ENCODE measurements at regions not wholly inside any gene's neighbourhood (a gene's known extent, or its start where the extent isn't known, plus 50 kb on each side); places are given as distances from the start of the nearest gene placed in this dataset.

- peaks cover 0 to 11% (median 3%) of the 10 kb centered on the region in 11 donors for H3K9me3 Mint-ChIP-seq
- CTCF ChIA-PET, result no interaction called here
- Histone ChIP-seq H3K9me3 (ENCODE audit: control insufficient read depth in 2 of 3, low read length in 3 of 3) (no peaks in the 10 kb centered on the region), H3K36me3 (ENCODE audit: control insufficient read depth in 2 of 3, insufficient read depth in 3 of 3, low read length in 3 of 3) (no peaks in the 10 kb centered on the region), H3K4me1 (ENCODE audit: control insufficient read depth in 2 of 2, insufficient read depth in 2 of 2, low read length in 2 of 2) (no peaks in the 10 kb centered on the region), H3K27me3 (ENCODE audit: control insufficient read depth in 2 of 2, insufficient read depth in 2 of 2, low read length in 2 of 2) (no peaks in the 10 kb centered on the region), H3K4me3 (ENCODE audit: low read length) (no peak overlapping the region), H3K27ac (ENCODE audit: low read depth, low read length) (no peak overlapping the region)
- DNase-seq (no peak), ATAC-seq (no peak)
- no peaks in the 10 kb centered on the region for H3K27me3 Mint-ChIP-seq
- intact Hi-C loops (cut with micrococcal nuclease), result no loop called here
- POLR2A ChIA-PET, result no interaction called here
- no peaks in the 10 kb centered on the region for H3K4me1 Mint-ChIP-seq
- H3K4me3 Mint-ChIP-seq, result no peak overlapping the region
- no peaks in the 10 kb centered on the region for H3K36me3 Mint-ChIP-seq
- H3K27ac Mint-ChIP-seq, result no peak overlapping the region
Observed at GRCh38 chr18:30743033-30743432, 299.5 kb downstream of the DSC3 start.

GRCh38 chr18:30730915-30731314 lies 311.6 kb downstream of the DSC3 start:
- H3K9me3 Mint-ChIP-seq, result peaks cover 3 to 27% (median 17%) of the 10 kb centered on the region in 11 donors
- ATAC-seq (no peak), DNase-seq (no peak)
- Histone ChIP-seq H3K27ac (ENCODE audit: low read depth, low read length) (no peak overlapping the region), H3K27me3 (ENCODE audit: control insufficient read depth in 2 of 2, insufficient read depth in 2 of 2, low read length in 2 of 2) (no peaks in the 10 kb centered on the region), H3K9me3 (ENCODE audit: control insufficient read depth in 2 of 3, low read length in 3 of 3) (no peaks in the 10 kb centered on the region), H3K36me3 (ENCODE audit: control insufficient read depth in 2 of 3, insufficient read depth in 3 of 3, low read length in 3 of 3) (no peaks in the 10 kb centered on the region), H3K4me1 (ENCODE audit: control insufficient read depth in 2 of 2, insufficient read depth in 2 of 2, low read length in 2 of 2) (no peaks in the 10 kb centered on the region), H3K4me3 (ENCODE audit: low read length) (no peak overlapping the region)
- no peak overlapping the region for H3K4me3 Mint-ChIP-seq
- CTCF ChIA-PET, result no interaction called here
- H3K27me3 Mint-ChIP-seq, result no peaks in the 10 kb centered on the region
- no peaks in the 10 kb centered on the region for H3K36me3 Mint-ChIP-seq
- no peaks in the 10 kb centered on the region for H3K4me1 Mint-ChIP-seq
- no peak overlapping the region for H3K27ac Mint-ChIP-seq
- intact Hi-C loops (cut with micrococcal nuclease), result no loop called here
- POLR2A ChIA-PET, result no interaction called here

- no peaks in the 10 kb centered on the region for H3K27me3 ChIP-seq (ENCODE audit: control insufficient read depth in 2 of 2, insufficient read depth in 2 of 2, low read length in 2 of 2)
- H3K9me3 ChIP-seq (ENCODE audit: control insufficient read depth in 2 of 3, low read length in 3 of 3), result no peaks in the 10 kb centered on the region
- H3K27ac Mint-ChIP-seq, result no peak overlapping the region
- H3K27ac ChIP-seq (ENCODE audit: low read depth, low read length), result no peak overlapping the region
- H3K4me3 Mint-ChIP-seq, result no peak overlapping the region
- ChIA-PET CTCF (no interaction called here), POLR2A (no interaction called here)
- no peaks in the 10 kb centered on the region for H3K36me3 ChIP-seq (ENCODE audit: control insufficient read depth in 2 of 3, insufficient read depth in 3 of 3, low read length in 3 of 3)
- no peaks in the 10 kb centered on the region for H3K36me3 Mint-ChIP-seq
- H3K4me1 Mint-ChIP-seq, result no peaks in the 10 kb centered on the region
- H3K9me3 Mint-ChIP-seq, result peaks cover 0 to 30% (median 8%) of the 10 kb centered on the region in 11 donors
- intact Hi-C loops (cut with micrococcal nuclease), result no loop called here
- no peaks in the 10 kb centered on the region for H3K27me3 Mint-ChIP-seq
- no peak for DNase-seq
- H3K4me3 ChIP-seq (ENCODE audit: low read length), result no peak overlapping the region
- no peaks in the 10 kb centered on the region for H3K4me1 ChIP-seq (ENCODE audit: control insufficient read depth in 2 of 2, insufficient read depth in 2 of 2, low read length in 2 of 2)
- ATAC-seq, result no peak
Observed at GRCh38 chr18:30727849-30728248, 314.7 kb downstream of the DSC3 start.

- H3K4me1 Mint-ChIP-seq, result no peaks in the 10 kb centered on the region
- H3K36me3 Mint-ChIP-seq, result peaks cover 0 to 5% (median 0%) of the 10 kb centered on the region in 5 donors
- no peaks in the 10 kb centered on the region for H3K27me3 Mint-ChIP-seq
- Histone ChIP-seq H3K4me1 (ENCODE audit: control insufficient read depth in 2 of 2, insufficient read depth in 2 of 2, low read length in 2 of 2) (no peaks in the 10 kb centered on the region), H3K27ac (ENCODE audit: low read depth, low read length) (no peak overlapping the region), H3K9me3 (ENCODE audit: control insufficient read depth in 2 of 3, low read length in 3 of 3) (no peaks in the 10 kb centered on the region), H3K4me3 (ENCODE audit: low read length) (no peak overlapping the region), H3K36me3 (ENCODE audit: control insufficient read depth in 2 of 3, insufficient read depth in 3 of 3, low read length in 3 of 3) (no peaks in the 10 kb centered on the region), H3K27me3 (ENCODE audit: control insufficient read depth in 2 of 2, insufficient read depth in 2 of 2, low read length in 2 of 2) (no peaks in the 10 kb centered on the region)
- H3K4me3 Mint-ChIP-seq, result no peak overlapping the region
- CTCF ChIA-PET, result no interaction called here
- DNase-seq, result no peak
- no peak overlapping the region for H3K27ac Mint-ChIP-seq
- peaks cover 0 to 6% (median 5%) of the 10 kb centered on the region in 11 donors for H3K9me3 Mint-ChIP-seq
- ATAC-seq, result no peak
- intact Hi-C loops (cut with micrococcal nuclease), result no loop called here
- POLR2A ChIA-PET, result no interaction called here
Observed at GRCh38 chr18:30713299-30713698, 329.2 kb downstream of the DSC3 start.

- intact Hi-C loops (cut with micrococcal nuclease), result no loop called here
Observed at GRCh38 chr18:30712383-30712782, 330.2 kb downstream of the DSC3 start.

GRCh38 chr18:30709595-30709994 lies 332.9 kb downstream of the DSC3 start:
- Mint-ChIP-seq H3K4me3 (no peak overlapping the region), H3K4me1 (no peaks in the 10 kb centered on the region), H3K36me3 (no peaks in the 10 kb centered on the region), H3K9me3 (peaks cover 0 to 4% (median 0%) of the 10 kb centered on the region in 11 donors), H3K27me3 (no peaks in the 10 kb centered on the region), H3K27ac (no peak overlapping the region)
- no peaks in the 10 kb centered on the region for H3K36me3 ChIP-seq (ENCODE audit: control insufficient read depth in 2 of 3, insufficient read depth in 3 of 3, low read length in 3 of 3)
- H3K4me1 ChIP-seq (ENCODE audit: control insufficient read depth in 2 of 2, insufficient read depth in 2 of 2, low read length in 2 of 2), result no peaks in the 10 kb centered on the region
- intact Hi-C loops (cut with micrococcal nuclease), result no loop called here
- no peaks in the 10 kb centered on the region for H3K27me3 ChIP-seq (ENCODE audit: control insufficient read depth in 2 of 2, insufficient read depth in 2 of 2, low read length in 2 of 2)
- DNase-seq (no peak), ATAC-seq (no peak)
- ChIA-PET CTCF (no interaction called here), POLR2A (no interaction called here)
- H3K27ac ChIP-seq (ENCODE audit: low read depth, low read length), result no peak overlapping the region
- no peak overlapping the region for H3K4me3 ChIP-seq (ENCODE audit: low read length)
- H3K9me3 ChIP-seq (ENCODE audit: control insufficient read depth in 2 of 3, low read length in 3 of 3), result no peaks in the 10 kb centered on the region

More at GRCh38 chr18:30712383-30712782, 330.2 kb downstream of the DSC3 start:
- peaks cover 0 to 5% (median 0%) of the 10 kb centered on the region in 5 donors for H3K36me3 Mint-ChIP-seq
- Histone ChIP-seq H3K27me3 (ENCODE audit: control insufficient read depth in 2 of 2, insufficient read depth in 2 of 2, low read length in 2 of 2) (no peaks in the 10 kb centered on the region), H3K4me1 (ENCODE audit: control insufficient read depth in 2 of 2, insufficient read depth in 2 of 2, low read length in 2 of 2) (no peaks in the 10 kb centered on the region), H3K9me3 (ENCODE audit: control insufficient read depth in 2 of 3, low read length in 3 of 3) (no peaks in the 10 kb centered on the region), H3K27ac (ENCODE audit: low read depth, low read length) (no peak overlapping the region), H3K4me3 (ENCODE audit: low read length) (no peak overlapping the region), H3K36me3 (ENCODE audit: control insufficient read depth in 2 of 3, insufficient read depth in 3 of 3, low read length in 3 of 3) (no peaks in the 10 kb centered on the region)
- H3K4me1 Mint-ChIP-seq, result no peaks in the 10 kb centered on the region
- H3K9me3 Mint-ChIP-seq, result peaks cover 0 to 6% (median 1%) of the 10 kb centered on the region in 11 donors
- H3K27ac Mint-ChIP-seq, result no peak overlapping the region
- ATAC-seq (no peak), DNase-seq (no peak)
- H3K27me3 Mint-ChIP-seq, result no peaks in the 10 kb centered on the region
- H3K4me3 Mint-ChIP-seq, result no peak overlapping the region
- ChIA-PET POLR2A (no interaction called here), CTCF (no interaction called here)

- no peaks in the 10 kb centered on the region for H3K4me1 ChIP-seq (ENCODE audit: control insufficient read depth in 2 of 2, insufficient read depth in 2 of 2, low read length in 2 of 2)
- no peak overlapping the region for H3K27ac ChIP-seq (ENCODE audit: low read depth, low read length)
- DNase-seq (no peak), ATAC-seq (no peak)
- no peak overlapping the region for H3K4me3 Mint-ChIP-seq
- no peaks in the 10 kb centered on the region for H3K36me3 Mint-ChIP-seq
- no peak overlapping the region for H3K4me3 ChIP-seq (ENCODE audit: low read length)
- no peaks in the 10 kb centered on the region for H3K9me3 ChIP-seq (ENCODE audit: control insufficient read depth in 2 of 3, low read length in 3 of 3)
- intact Hi-C loops (cut with micrococcal nuclease), result no loop called here
- ChIA-PET CTCF (no interaction called here), POLR2A (no interaction called here)
- H3K36me3 ChIP-seq (ENCODE audit: control insufficient read depth in 2 of 3, insufficient read depth in 3 of 3, low read length in 3 of 3), result no peaks in the 10 kb centered on the region
- H3K27me3 ChIP-seq (ENCODE audit: control insufficient read depth in 2 of 2, insufficient read depth in 2 of 2, low read length in 2 of 2), result no peaks in the 10 kb centered on the region
- H3K4me1 Mint-ChIP-seq, result no peaks in the 10 kb centered on the region
- no peak overlapping the region for H3K27ac Mint-ChIP-seq
- H3K27me3 Mint-ChIP-seq, result no peaks in the 10 kb centered on the region
- H3K9me3 Mint-ChIP-seq, result peaks cover 0 to 22% (median 1%) of the 10 kb centered on the region in 11 donors
Observed at GRCh38 chr18:30705943-30706342, 336.6 kb downstream of the DSC3 start.

All from naive thymus-derived CD4-positive, alpha-beta T cell (primary cell).